Esophagus muscularis mucosa (tissue), 4 donors: ENCODE measurements at regions not wholly inside any gene's neighbourhood (a gene's known extent, or its start where the extent isn't known, plus 50 kb on each side); places are given as distances from the start of the nearest gene placed in this dataset.

ENCODE experiments used
- EP300 ChIP-seq: sonication (generic); formaldehyde crosslinking; IDR thresholded peaks from one replicate; pipeline ENCODE4 v1.6.1; 2017; ENCODE audit warnings: antibody characterized with exemption
- POLR2A ChIP-seq: fragments of 450-650 bp; IDR thresholded peaks from one replicate; pipeline ENCODE4 v1.6.1; 2017; ENCODE audit warnings: antibody characterized with exemption, moderate library complexity, mild to moderate bottlenecking, low read depth
- TF ChIP-seq, protein P1 (sequence below), 3 experiments: fragments of 200-600 bp in 2 of 3; fragments of 450-650 bp in 1 of 3; sonication (generic) in 2 of 3; IDR thresholded peaks; one replicate each; pipeline ENCODE4 v1.5.1; 2017 to 2019; ENCODE audit warnings: antibody characterized with exemption in 3 of 3, mild to moderate bottlenecking in 2 of 3, moderate library complexity in 1 of 3

DNA sequence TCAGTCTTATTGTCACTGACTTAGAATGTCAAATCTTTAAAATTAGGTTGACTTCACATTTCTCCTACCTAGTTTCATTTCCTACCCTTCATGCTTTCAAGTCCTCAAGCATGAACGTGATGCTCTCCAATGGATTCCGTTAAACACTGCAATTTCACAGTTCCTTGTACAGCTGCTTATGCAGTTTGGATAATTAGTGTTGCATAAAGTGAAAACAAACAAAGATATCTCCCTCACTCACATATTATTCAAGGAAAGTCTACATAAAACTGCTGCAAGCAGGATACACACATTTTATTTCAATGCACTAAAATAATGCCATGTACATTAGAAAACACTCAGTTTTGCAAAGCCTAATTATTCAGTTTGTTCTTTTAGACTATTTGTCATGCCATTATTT lies 214.0 kb downstream of the CRPPA start:
- TF ChIP-seq, protein P1, sequence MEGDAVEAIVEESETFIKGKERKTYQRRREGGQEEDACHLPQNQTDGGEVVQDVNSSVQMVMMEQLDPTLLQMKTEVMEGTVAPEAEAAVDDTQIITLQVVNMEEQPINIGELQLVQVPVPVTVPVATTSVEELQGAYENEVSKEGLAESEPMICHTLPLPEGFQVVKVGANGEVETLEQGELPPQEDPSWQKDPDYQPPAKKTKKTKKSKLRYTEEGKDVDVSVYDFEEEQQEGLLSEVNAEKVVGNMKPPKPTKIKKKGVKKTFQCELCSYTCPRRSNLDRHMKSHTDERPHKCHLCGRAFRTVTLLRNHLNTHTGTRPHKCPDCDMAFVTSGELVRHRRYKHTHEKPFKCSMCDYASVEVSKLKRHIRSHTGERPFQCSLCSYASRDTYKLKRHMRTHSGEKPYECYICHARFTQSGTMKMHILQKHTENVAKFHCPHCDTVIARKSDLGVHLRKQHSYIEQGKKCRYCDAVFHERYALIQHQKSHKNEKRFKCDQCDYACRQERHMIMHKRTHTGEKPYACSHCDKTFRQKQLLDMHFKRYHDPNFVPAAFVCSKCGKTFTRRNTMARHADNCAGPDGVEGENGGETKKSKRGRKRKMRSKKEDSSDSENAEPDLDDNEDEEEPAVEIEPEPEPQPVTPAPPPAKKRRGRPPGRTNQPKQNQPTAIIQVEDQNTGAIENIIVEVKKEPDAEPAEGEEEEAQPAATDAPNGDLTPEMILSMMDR (IDR thresholded peaks at IDR 0.05), result no peak
- TF ChIP-seq POLR2A (no peak), EP300 (no peak)
